ENCODE measurements at regions not wholly inside any gene's neighbourhood (a gene's known extent, or its start where the extent isn't known, plus 50 kb on each side); places are given as distances from the start of the nearest gene placed in this dataset.
"Not testable (repeated sequence)": the region's sequence is repeated elsewhere in the genome, so short reads cannot be mapped to it uniquely, and the experiment has no call there.

DNA sequence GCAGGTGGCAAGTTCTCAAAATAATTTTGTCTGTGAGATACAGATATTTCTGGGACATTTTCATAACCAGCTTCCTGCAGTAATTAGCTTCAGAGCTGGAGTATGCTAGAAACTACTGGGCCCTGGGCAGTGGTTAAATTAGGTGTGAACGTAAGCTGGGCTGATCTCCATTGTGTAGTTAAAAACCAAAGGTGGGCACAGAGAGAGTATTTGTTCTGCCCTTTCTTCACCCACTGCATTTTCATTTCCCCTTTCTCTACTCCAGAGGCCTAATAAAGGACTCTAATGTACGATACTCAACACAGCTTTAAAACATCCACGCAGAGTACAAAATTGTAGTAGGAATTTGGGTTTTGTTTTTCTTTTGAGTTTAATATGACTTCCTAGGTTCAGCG, 252.7 kb downstream of the SPRY1 start:
- DNase-seq, result no peak

DNA sequence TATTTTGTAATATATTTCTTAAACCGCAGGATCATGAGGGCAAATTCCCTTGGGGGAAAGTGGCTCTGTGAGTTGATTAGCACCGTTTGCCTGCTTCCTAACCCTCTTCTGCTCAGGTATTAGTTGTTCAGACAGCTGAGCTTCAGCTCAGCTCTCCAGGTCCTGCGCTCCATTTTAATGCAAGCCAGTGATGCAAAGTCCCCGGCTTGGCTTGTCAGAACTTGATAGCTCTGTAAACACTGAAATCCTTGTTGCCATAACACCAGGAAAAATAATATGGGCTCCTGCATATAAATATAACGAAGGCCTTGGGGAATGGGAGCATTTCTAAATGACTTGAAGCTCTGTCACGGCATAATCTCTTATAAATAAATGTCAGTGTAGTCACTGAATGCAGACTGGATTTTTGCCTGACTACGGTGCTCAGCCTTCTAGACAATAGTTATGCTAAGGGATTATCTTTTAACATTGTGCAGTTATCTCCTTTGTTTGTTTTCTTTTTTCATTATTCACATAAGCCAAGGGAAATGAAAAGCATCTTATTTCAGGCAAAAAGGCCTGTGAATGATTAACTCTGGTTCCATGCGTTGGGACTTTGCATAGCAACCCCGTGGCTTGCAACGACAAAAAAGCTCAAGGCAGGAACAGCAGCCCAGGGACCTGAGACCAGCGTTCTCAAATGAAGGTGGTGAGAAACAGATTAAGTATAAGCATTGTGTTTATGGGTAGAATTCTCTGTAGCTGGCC, 253.2 kb downstream of the SPRY1 start:
- DNase-seq, result peak; percentile 12

DNA sequence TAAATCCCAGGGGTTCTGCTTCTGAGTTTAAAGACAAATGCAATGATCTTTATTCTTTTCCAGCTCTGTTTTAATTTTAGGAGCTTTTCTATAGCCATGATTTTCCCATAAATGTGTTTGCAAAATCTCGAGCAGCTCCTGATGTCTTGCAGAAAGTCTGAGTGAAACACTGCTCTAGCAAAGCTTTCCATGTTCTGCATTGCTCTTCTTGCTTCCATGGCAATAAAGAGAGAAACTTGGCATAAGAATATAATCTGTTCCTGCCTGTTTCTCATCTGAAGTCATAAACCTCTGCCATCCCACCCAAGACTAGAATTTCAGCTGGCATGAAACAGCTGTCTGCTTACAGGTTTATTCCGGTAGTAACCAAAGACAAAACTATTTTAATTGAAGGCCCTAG, 254.5 kb downstream of the SPRY1 start:
- DNase-seq, result no peak

DNA sequence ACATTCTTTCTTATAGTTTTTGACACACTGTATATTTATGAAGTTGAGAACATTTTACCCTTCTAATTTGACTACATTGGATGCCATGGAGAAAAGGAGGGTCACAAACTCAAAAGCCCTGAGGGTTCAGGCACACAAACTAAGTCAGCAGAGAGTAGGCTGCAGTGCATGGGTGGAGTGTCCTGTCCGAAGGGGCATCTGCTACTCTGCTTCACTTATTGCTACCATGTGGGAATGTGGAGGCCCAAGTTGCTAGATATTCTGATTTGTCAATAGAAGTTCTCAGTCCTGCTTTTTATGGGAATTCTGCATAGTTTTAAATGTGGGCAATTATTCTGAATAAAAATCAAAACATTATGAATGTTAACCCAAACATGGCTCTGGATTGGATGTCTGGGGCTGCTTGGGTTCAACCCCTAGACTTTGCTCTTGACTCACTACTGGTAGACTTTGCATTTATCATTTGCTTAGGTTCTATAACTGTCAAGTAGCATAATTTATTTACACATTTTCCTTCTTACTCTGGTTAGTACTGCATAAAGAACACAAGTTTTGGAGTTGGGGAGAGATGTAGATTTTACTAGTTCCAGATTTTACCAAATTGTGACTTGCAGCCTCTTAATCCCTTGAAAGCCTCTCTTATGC, 255.1 kb downstream of the SPRY1 start:
- DNase-seq, result no peak

DNA sequence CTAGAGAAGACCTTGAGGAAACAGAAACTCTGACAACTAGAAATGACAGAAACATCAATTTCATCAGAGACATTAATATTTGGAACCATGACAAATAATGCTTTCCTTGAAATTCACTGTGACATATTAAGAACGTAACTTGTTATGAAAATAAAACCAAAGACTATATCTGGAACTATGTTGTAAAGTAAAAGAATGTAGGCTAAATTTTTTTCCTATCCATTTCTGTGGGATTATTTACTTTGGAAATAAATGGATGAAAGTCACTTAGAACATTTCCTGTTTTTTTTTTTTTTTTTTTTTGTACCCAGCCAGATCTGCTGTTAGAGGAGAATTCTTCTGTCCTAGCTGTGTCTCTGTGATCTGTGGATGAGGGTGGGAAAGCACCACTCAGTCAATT, 255.9 kb downstream of the SPRY1 start:
- DNase-seq, result no peak

DNA sequence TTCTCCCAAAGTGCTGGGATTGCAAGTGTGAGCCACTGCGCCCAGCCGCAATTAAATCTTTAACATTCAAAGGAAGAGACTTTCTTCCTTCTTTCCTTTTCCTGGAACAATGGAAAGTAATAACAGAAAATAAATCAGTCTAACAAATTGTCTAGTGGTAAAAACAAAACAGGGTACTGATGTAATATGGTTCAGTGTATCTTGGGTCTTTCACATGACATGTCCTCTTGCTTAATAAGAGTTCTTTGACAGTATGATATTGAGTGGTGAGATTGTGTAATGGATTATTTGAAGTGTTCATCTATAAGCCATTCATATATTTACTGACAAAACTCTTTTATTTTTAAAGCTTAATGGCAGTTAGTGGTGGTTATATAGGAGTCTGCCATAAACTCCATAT, 256.6 kb downstream of the SPRY1 start:
- DNase-seq, result no peak

DNA sequence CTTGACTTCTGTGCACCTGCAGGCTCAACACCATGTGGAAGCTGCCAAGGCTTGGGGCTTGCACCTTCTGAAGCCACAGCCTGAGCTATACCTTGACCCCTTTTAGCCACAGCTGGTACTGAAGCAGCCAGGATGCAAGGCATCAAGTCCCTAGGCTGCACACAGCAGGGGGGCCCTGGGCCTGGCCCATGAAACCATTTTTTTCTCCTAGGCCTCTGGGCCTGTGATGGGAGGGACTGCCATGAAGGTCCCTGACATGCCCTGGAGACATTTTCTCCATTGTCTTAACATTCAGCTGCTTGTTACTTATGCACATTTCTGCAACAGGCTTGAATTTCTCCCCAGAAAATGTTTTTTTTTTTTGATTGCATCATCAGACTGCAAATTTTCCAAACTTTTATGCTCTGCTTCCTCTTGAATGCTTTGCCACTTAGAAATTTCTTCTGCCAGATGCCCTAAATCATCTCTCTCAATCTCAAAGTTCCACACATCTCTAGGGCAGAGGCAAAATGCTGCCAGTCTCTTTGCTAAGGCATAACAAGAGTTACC, 260.2 kb downstream of the SPRY1 start:
- not testable (repeated sequence) for DNase-seq

DNA sequence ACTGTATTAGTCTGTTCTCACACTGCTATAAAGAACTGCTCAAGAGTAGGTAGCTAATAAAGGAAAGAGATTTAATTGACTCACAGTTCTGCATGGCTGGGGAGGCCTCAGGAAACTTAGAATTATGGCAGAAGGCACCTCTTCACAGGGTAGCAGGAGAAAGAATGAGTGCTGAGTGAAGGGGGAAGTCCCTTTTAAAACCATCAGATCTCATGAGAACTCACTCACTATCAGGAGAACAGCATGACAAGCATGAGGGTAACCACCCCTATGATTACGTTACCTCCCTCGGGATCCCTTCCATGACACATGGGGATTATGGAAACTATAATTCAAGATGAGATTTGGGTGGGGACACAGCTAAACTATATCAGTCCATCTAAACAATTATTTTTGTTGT, 261.0 kb downstream of the SPRY1 start:
- DNase-seq, result not testable (repeated sequence)

DNA sequence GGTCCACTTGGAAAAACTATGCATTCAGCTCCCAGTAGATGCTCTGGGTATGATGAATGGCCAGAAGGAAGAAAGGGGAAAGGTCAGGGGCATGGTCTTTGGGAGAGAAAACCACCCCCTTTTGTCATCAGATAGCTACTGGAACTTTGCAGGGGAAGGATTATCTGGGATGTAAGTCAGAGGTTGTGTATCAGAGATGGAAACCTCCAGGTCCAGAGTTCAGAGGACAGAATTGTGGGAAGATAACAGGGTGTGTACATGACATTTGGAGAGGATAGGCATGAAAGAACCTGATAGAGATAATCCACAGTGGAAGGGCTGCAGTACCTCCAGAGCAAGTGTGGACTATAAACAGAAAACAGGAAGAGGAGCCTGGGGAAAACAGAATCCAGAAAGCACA, 262.7 kb downstream of the SPRY1 start:
- DNase-seq, result no peak

DNA sequence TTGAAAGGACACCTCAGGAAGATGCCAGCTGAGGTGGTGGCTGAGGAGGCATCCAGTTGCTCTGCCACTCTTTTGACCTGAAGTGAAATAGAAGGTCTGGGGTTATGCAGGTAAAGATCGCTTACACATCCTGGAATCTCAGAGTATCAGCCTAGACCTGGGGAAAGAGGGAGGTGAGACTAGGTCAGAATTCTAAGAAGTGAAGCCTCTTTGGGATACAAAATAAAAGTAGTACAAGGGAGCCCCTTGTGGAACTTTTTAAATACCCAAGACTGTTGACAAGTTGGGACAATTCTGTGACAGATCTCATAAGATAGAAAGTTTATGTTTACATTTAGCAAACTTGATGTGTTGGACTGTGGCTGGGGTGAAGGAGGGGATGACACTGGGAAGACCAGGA, 263.1 kb downstream of the SPRY1 start:
- no peak for DNase-seq

DNA sequence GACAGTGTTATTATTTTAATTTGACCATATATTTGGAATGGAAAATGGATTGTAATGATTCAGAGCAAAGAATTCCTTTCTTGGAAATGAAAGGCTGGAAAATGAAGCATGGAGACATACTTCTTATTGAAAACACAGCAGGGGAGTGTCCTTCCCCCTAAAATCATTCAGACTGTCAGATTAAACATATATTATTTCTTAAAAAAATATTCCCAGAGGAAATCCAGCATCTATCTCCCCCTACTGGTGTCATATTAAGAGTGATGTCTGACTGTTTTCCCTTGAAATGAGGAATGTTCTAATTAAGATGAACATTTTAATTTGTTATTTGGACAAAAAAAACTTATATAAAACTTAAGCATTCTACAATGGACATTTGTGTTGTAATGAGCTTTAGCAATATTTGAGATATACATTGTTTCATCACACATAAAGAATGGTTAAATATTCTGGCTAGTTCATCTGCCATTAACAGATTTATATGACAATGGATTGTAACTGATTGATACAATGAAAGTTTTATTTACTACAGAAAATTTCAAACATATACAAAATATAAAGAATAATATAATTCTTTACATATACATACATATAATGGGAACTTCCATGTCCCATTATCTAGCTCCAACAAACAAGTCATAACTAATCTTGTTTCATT, 264.6 kb downstream of the SPRY1 start:
- DNase-seq, result peak; percentile 13

DNA sequence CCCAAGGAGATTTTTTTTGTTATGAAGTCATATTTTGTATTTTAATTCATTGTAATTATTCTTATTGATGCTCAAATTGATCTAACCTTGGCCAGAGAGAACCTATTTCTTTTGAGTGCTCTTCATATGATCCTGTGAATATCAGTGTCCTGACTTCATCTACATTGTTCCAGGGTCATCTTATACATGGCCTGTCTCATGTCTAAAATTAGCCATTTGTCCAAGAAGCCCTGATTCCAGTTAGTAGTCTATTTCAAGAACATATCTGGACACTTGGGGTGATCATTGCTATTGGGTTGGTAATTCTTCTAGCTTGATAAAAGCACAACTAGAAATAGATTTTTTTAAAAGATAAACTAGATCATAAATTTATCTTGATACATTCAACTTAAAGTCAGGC, 266.2 kb downstream of the SPRY1 start:
- DNase-seq, result no peak

DNA sequence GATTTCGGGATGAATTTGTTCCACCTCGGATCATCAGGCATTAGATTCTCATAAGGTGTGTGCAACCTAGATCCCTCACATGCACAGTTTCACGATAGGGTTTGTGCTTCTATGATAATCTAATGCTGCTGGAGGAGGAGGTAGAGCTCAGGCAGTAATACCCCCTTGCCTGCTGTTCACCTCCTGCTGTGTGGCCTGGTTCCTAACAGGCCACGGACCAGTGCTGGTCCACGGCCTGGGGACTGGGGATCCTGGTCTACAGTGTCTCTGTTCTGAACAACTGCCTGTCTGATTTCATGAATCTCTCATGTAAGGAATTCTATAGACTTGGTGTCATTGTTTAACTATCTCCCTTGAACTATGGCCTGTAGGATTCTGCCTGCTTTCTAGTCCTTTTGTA, 269.9 kb downstream of the SPRY1 start:
- DNase-seq, result no peak

DNA sequence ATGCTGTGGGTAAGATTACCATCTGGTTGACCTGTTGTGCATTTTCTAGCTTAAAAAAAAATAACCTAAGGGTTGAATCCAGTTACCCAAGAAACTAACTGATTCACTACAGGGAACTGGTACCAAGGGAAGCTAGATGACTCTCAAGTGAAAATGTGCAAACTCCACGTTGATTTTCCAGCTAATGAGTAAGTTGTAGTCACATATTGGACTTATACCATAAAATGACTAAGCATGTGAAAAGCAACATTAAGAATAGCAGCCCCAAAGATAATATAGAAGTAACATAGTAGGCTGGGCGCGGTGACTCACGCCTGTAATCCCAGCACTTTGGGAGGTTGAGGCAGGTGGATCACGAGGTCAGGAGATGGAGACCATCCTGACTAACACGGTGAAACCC, 270.9 kb downstream of the SPRY1 start:
- DNase-seq, result peak; percentile 83

DNA sequence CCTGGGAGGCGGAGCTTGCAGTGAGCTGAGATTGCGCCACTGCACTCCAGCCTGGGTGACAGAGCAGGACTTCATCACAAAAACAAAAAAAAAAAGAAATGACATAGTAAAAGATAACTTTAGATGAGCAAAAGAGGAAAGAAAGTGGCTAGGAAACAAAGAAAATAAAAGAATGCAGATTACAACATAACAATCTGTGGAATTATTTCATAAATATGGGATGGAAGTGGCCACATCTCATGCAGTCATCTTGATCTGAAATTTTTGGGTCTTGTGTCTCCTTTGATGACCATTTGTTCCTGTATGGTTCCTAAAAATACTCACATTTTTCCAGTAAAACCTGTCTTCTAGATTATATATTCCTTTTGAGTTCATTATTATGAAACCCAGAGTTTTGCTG, 271.4 kb downstream of the SPRY1 start:
- DNase-seq, result no peak

DNA sequence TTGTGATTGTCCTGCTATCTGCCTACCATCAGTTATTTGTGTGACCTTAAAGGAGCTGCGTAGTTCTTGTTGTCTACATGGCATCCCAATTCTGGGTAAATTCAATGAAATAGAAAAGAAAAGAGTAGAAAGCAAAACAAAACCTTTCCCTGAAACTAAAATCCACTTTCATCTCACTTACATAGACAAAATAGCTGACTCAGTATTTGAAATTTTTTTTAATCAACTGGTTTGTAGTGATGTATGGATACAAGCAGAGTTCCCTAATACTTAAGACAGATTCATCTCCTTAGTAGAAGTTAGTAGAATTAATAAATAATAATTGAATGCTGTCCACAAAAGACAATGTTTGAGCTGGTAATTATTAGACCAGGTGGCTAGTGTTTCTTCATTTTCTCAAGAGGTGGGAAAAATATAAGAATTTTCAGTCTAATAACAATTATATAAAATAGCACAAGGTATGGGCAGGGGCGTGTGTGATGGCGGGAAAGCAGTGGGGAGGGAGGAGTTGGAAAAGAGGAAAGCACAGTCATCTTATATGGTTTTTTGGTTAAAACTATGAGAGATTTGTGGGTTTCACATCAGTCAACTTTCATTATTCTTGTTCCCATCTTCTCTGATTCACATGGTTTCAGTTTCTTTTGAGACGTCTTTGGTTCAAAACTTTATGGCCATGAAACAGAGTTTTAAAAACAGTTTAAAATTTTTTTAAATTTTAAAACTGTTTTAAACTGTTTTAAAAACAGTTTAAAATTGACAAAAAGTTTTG, 275.2 kb downstream of the SPRY1 start:
- no peak for DNase-seq

DNA sequence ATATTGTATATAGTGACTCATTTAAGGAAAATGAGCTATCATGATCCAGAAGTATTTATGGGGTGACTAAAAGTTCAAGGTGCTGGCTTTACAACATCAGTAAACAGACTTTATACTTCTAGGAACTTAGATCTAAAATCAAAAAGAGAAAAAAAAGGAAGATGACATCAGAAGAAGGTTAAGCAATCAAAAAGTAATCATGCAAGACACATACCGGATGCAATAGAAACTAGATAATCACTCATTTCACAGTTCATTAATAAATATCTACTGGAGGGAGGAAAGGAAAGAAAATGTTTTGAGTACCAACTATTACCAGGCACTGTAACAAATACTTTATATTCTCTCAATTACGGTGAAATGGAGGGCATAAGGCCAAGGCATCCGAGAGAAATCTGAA, 276.4 kb downstream of the SPRY1 start:
- DNase-seq, result peak; percentile 63

DNA sequence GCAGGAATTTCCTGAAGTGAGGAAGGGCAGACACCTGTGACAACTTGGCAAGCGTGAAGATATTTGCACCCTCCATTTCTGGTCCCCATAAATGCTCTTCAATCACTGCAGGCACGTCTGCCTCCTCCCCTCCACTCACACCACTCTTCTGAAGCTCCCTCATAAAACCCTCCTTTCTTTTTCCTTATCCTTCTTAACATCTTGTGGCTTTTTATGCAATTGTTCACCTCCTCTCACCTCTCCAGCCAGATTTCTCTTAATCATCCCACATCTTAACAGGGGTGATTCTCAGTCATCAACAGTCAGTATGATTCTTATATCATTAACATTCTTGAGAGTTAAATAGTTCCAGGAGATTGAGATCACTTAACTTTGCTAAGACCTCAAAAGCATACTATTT, 277.4 kb downstream of the SPRY1 start:
- peak; percentile 36 for DNase-seq

DNA sequence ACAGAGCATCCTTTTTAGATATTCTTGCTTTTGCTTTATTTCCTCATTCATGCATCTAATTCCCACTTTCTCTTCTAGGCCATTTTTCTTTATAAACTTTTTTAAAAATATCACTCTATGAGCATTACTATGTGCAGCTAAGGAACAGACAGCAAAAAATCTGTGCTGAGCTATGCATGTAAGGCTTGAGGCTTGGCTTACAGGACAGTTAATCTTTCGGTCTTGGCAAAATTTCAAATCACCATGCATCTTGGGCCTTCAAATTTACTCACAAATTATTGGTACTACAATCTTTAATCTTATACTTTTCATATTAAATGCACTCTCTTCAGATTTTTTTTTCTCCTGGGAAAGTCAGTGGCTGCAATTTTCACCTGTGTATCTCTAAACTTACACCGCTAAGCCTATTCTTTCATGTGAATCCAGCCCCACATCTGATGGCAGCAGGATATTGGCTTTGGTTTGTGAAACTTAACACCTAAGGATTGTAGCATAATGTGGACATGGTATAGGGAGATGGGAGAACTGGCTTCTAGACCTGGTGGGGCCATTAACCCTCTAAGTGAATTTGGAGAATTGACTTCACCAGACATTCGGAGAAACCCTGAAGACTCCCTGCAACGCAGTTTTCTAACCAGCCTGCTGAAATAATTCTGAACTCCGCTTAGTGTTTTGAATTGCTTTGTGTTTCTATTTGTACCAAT, 278.3 kb downstream of the SPRY1 start:
- no peak for DNase-seq

DNA sequence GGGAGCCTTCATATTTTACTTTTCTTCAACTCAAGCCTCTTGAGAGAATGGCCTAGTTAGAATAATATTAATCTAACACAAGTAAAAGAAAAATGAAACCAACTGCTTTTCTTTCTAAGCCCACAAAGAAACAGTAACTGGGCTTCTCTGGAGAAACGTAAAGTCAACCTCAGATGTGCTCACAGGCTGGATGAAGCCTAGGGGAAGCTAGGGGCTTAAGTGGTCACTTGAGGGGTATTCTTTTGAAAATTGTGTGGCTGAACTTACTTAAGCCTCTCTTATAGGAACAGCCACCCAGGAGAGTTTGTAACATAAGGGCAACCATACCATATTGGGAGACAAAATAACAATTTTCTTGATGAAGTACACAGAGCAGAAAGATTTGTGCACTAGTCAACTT, 279.0 kb downstream of the SPRY1 start:
- DNase-seq, result no peak

DNA sequence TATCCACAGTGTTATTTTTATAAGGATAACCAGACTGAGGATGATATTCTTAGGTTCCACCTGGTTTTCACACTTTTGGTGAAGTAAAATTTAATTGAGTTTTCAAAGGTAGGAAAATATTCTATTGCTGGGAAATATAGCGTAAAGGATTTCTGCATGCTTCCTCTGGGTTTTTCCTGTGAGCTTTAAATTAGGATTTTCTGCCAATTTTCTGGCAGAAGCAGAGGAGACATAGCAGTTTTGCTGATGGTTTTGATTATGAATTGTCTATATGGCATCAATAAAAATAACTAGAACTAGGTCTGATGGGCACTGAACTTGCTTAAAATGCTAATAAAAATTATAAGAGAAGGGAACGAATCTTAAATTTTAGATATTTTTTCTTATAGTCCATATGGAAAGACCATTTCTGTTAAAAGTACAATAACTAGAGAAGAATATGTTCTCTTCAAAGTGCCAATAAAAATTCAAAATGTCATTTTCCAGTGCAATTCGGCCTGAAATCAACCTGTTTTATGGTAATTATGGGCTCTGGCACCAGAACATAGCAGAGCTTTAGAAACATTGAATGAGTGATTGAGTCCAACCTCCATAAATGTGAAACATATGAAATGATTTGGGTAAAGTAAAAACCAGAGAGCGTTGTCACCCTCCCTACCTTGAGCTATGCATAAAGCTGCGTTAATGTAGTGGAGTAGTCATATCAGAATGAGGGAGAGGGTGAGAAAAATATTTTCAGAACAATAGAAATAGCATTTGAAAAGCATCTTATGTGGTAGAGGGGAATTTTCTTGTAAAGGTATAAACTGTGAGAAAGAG, 279.7 kb downstream of the SPRY1 start:
- no peak for DNase-seq

DNA sequence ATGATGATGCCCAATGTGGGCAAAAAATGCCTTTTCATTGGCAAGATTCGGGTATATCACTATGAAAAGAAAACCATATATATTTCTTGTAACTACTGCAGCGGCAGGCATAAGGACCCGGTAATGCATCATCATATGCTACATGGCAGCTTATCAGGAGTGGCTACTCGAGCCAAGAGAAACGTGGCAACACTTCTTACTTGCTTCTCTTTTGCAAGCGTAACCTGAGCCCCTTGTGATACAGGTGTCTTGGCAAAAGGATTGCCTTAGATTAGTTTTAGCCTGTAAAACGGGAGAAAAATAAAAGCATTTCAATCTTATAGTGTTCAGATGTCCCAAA, 280.3 kb downstream of the SPRY1 start:
- no peak for DNase-seq
